Esophagus squamous epithelium (tissue), 5 donors: ENCODE measurements at regions not wholly inside any gene's neighbourhood (a gene's known extent, or its start where the extent isn't known, plus 50 kb on each side); places are given as distances from the start of the nearest gene placed in this dataset.

ENCODE experiments used
- DNase-seq: peaks from one replicate; lab custom pipeline; 2025; lab: John Stamatoyannopoulos, UW
- H3K27ac ChIP-seq, 4 donors: fragments of 200-600 bp; sonication (generic); one replicate each; pipeline ENCODE4 v1.5.1; 2016 to 2019; ENCODE audit warnings: mild to moderate bottlenecking in 1 of 4
- H3K27me3 ChIP-seq, 4 donors: fragments of 200-600 bp; sonication (generic); 1 replicate in 3 of 4; 2 replicates in 1 of 4; pipeline versions ENCODE4 v1.5.1 to v1.6.0; 2017 to 2021; ENCODE audit warnings: antibody characterized with exemption in 1 of 4
- H3K36me3 ChIP-seq, 3 donors: fragments of 200-600 bp; sonication (generic); one replicate each; pipeline ENCODE4 v1.5.1; 2016 to 2019
- H3K4me1 ChIP-seq, 3 donors: fragments of 200-600 bp; sonication (generic); one replicate each; pipeline ENCODE4 v1.5.1; 2017 to 2019
- H3K4me3 ChIP-seq, 4 donors: fragments of 200-600 bp; sonication (generic); 1 replicate in 3 of 4; 2 replicates in 1 of 4; pipeline ENCODE4 v1.5.1; 2016 to 2019; ENCODE audit warnings: mild to moderate bottlenecking in 2 of 4, moderate library complexity in 1 of 4
- H3K9me3 ChIP-seq, 3 donors: fragments of 200-600 bp; sonication (generic); one replicate each; pipeline ENCODE4 v1.5.1; 2016 to 2019
- CTCF ChIP-seq, 6 experiments: fragments of 450-650 bp in 4 of 6; fragments of 200-600 bp in 2 of 6; sonication (generic) in 2 of 6; IDR thresholded peaks; one replicate each; pipeline ENCODE4 v1.5.1; 2016 to 2019; ENCODE audit warnings: antibody characterized with exemption in 6 of 6, mild to moderate bottlenecking in 4 of 6, moderate library complexity in 4 of 6
- POLR2A ChIP-seq, 4 donors: fragments of 450-650 bp; IDR thresholded peaks; one replicate each; pipeline ENCODE4 v1.6.1; 2017; ENCODE audit warnings: antibody characterized with exemption in 4 of 4, mild to moderate bottlenecking in 4 of 4, moderate library complexity in 3 of 4
- WGBS, 2 donors: methylation state at CpG; one replicate each; pipeline ENCODE4 v1.1.5; 2018; 5-methylcytosine and 5-hydroxymethylcytosine counted together
- intact Hi-C: fragments of 100-400 bp; cut with DNase I; formaldehyde crosslinking; loops from one replicate; pipeline ENCODE4 v1.15.0; 2022
- donor health status: DM: yes; HTN: yes; CAD: no.

- no peak for TF ChIP-seq POLR2A (IDR thresholded peaks at IDR 0.05)
- TF ChIP-seq CTCF (IDR thresholded peaks at IDR 0.05) = no peak
- no peaks in the 10 kb centered on the region for H3K9me3 ChIP-seq
- H3K27me3 ChIP-seq = no peaks in the 10 kb centered on the region
- no peaks in the 10 kb centered on the region for H3K36me3 ChIP-seq
- no peak overlapping the region for H3K4me3 ChIP-seq
- intact Hi-C loops = no loop called here
- 33 to 89% methylated on average over 1 of the region's 1 CpG for WGBS, 2 donors
- DNase-seq = no peak
- no peak overlapping the region for H3K27ac ChIP-seq
- no peaks in the 10 kb centered on the region for H3K4me1 ChIP-seq
Measured at GRCh38 chr4:165738571-165738970, 134.5 kb upstream of the TLL1 start.

GRCh38 chr4:165740911-165741310 lies 132.1 kb upstream of the TLL1 start:
- intact Hi-C loops = no loop called here
- DNase-seq = no peak
- no peak for TF ChIP-seq CTCF (IDR thresholded peaks at IDR 0.05)
- TF ChIP-seq POLR2A (IDR thresholded peaks at IDR 0.05) = no peak
- H3K27ac ChIP-seq = no peak overlapping the region
- 52 to 62% methylated on average over 6 of the region's 6 CpGs for whole genome bisulfite sequencing, 2 donors
- no peaks in the 10 kb centered on the region for H3K4me1 ChIP-seq
- no peaks in the 10 kb centered on the region for H3K27me3 ChIP-seq
- no peak overlapping the region for H3K4me3 ChIP-seq
- H3K9me3 ChIP-seq = no peaks in the 10 kb centered on the region
- H3K36me3 ChIP-seq = no peaks in the 10 kb centered on the region

- no peak for TF ChIP-seq POLR2A (IDR thresholded peaks at IDR 0.05)
- TF ChIP-seq CTCF (IDR thresholded peaks at IDR 0.05) = no peak
- Histone ChIP-seq H3K4me3 (no peak overlapping the region), H3K27ac (no peak overlapping the region), H3K9me3 (no peaks in the 10 kb centered on the region), H3K36me3 (no peaks in the 10 kb centered on the region), H3K4me1 (no peaks in the 10 kb centered on the region), H3K27me3 (no peaks in the 10 kb centered on the region)
- no peak for DNase-seq
- 86 to 88% methylated on average over 3 of the region's 3 CpGs for WGBS, 2 donors
- intact Hi-C loops = no loop called here
Measured at GRCh38 chr4:165743422-165743821, 129.6 kb upstream of the TLL1 start.

GRCh38 chr4:165744370-165744769 lies 128.7 kb upstream of the TLL1 start:
- TF ChIP-seq CTCF (IDR thresholded peaks at IDR 0.05) = no peak
- DNase-seq = no peak
- Histone ChIP-seq H3K27ac (no peak overlapping the region), H3K4me3 (no peak overlapping the region), H3K27me3 (no peaks in the 10 kb centered on the region), H3K9me3 (no peaks in the 10 kb centered on the region), H3K4me1 (no peaks in the 10 kb centered on the region), H3K36me3 (no peaks in the 10 kb centered on the region)
- intact Hi-C loops = no loop called here
- 90% methylated on average over 1 of the region's 1 CpG for WGBS, 2 donors

- intact Hi-C loops = no loop called here
Measured at GRCh38 chr4:165748321-165748720, 124.7 kb upstream of the TLL1 start.

More at GRCh38 chr4:165748321-165748720, 124.7 kb upstream of the TLL1 start:
- H3K4me3 ChIP-seq = no peak overlapping the region
- H3K36me3 ChIP-seq = no peaks in the 10 kb centered on the region
- TF ChIP-seq POLR2A (IDR thresholded peaks at IDR 0.05) (no peak), CTCF (IDR thresholded peaks at IDR 0.05) (no peak)
- no peak overlapping the region for H3K27ac ChIP-seq
- WGBS, 2 donors = 36 to 47% methylated on average over 1 of the region's 1 CpG
- no peaks in the 10 kb centered on the region for H3K9me3 ChIP-seq
- H3K4me1 ChIP-seq = no peaks in the 10 kb centered on the region
- no peak for DNase-seq
- H3K27me3 ChIP-seq = no peaks in the 10 kb centered on the region
